HepG2 (cell line): ENCODE measurements at regions not wholly inside any gene's neighbourhood (a gene's known extent, or its start where the extent isn't known, plus 50 kb on each side); places are given as distances from the start of the nearest gene placed in this dataset.

ENCODE experiments used
- ATAC-seq: fragments of 200-7000 bp; cut with Tn5 transposase; 3 replicates; pipeline ENCODE4 v1.9.1; 2020; ENCODE audit warnings: mild to moderate bottlenecking, moderate library complexity
- BruUV-seq: library from RNA; stranded (reverse); fragments of 400-500 nt; replicated peaks from 2 replicates; lab custom pipeline; 2021; lab: Mats Ljungman, UMichigan
- CTCF ChIA-PET: fragments of 300-600 bp; formaldehyde crosslinking; extraction: SDS; loops from one replicate; lab custom pipeline; 2021; ENCODE audit warnings: low total read pairs, inconsistent platforms, low intra/inter-chr PET ratio; lab: Yijun Ruan, JAX
- POLR2A ChIA-PET: fragments of 350-600 bp; sonication (Branson Sonifier 250); formaldehyde crosslinking; loops from one replicate; lab custom pipeline; 2020; ENCODE audit warnings: antibody characterized with exemption, inconsistent platforms; lab: Yijun Ruan, JAX
- DNase-seq: peaks from one replicate; pipeline ENCODE4 v3.0.0-alpha.2; 2015; ENCODE audit warnings: low spot score
- FAIRE-seq: peaks from 3 replicates; lab custom pipeline; 2011; peaks lifted over from hg19 to GRCh38; lab: Jason Lieb, UNC
- H2AFZ ChIP-seq: one replicate; pipeline ENCODE4 v1.6.1; 2011; ENCODE audit warnings: low read length, inconsistent platforms
- H3K27ac ChIP-seq: fragments of 300-600 bp; 3 replicates; pipeline ENCODE4 v1.8.0; 2011; ENCODE audit warnings: mixed run types, mild to moderate bottlenecking, mixed read lengths, low read length, inconsistent platforms; ENCODE audit not compliant: insufficient read depth; ENCODE audit errors: extremely low read length
- H3K27me3 ChIP-seq, 2 experiments: fragments of 200-600 bp in 1 of 2; 2 replicates in 1 of 2; 3 replicates in 1 of 2; pipeline versions ENCODE4 v1.6.0 to v1.8.0; 2011; ENCODE audit warnings: low read length in 2 of 2, mild to moderate bottlenecking in 2 of 2, moderate library complexity in 2 of 2, inconsistent platforms in 1 of 2; ENCODE audit not compliant: insufficient read depth in 2 of 2, control insufficient read depth in 1 of 2
- H3K36me3 ChIP-seq, 2 experiments: fragments of 200-600 bp in 1 of 2; replicated peaks in 1 of 2; 2 replicates in 1 of 2; 3 replicates in 1 of 2; pipeline versions ENCODE4 v1.5.1 to v1.8.0; 2011; ENCODE audit warnings: low read length in 2 of 2, inconsistent platforms in 1 of 2; ENCODE audit not compliant: insufficient read depth in 2 of 2, control insufficient read depth in 1 of 2
- H3K4me1 ChIP-seq: 2 replicates; pipeline ENCODE4 v1.5.1; 2012; ENCODE audit warnings: low read length, inconsistent platforms; ENCODE audit not compliant: insufficient read depth
- H3K4me2 ChIP-seq: 2 replicates; pipeline ENCODE4 v1.6.0; 2011; ENCODE audit warnings: low read depth, low read length, inconsistent platforms
- H3K4me3 ChIP-seq, 3 experiments: fragments of 200-600 bp in 1 of 3; sonication (generic), shearing (Covaris generic) in 1 of 3; replicated peaks in 1 of 3; 2 replicates each; pipeline ENCODE4 v1.5.1; 2011 to 2016; ENCODE audit warnings: low read length in 3 of 3, inconsistent platforms in 2 of 3, low read depth in 2 of 3, mild to moderate bottlenecking in 2 of 3, control low read depth in 1 of 3, mixed read lengths in 1 of 3; ENCODE audit not compliant: insufficient read depth in 1 of 3
- H3K79me2 ChIP-seq: one replicate; pipeline ENCODE4 v1.6.1; 2011; ENCODE audit warnings: low read length, inconsistent platforms; ENCODE audit not compliant: insufficient read depth
- H3K9ac ChIP-seq: 2 replicates; pipeline ENCODE4 v1.6.0; 2011; ENCODE audit warnings: mild to moderate bottlenecking, low read depth, low read length, inconsistent platforms; ENCODE audit not compliant: insufficient read depth
- H3K9me3 ChIP-seq: 2 replicates; pipeline ENCODE4 v1.5.1; 2012; ENCODE audit warnings: mild to moderate bottlenecking, low read length
- H4K20me1 ChIP-seq: 2 replicates; pipeline ENCODE4 v1.6.0; 2011; ENCODE audit warnings: inconsistent platforms, mild to moderate bottlenecking, low read length, moderate library complexity; ENCODE audit not compliant: insufficient read depth
- CERS6 ChIP-seq: sonication (generic); formaldehyde crosslinking; IDR thresholded peaks from 2 replicates; pipeline ENCODE4 v1.5.0; 2020; ENCODE audit warnings: missing genetic modification reagents
- KIAA2018 ChIP-seq: sonication (generic); formaldehyde crosslinking; IDR thresholded peaks from 2 replicates; pipeline ENCODE4 v1.5.0; 2020; ENCODE audit warnings: mild to moderate bottlenecking, missing genetic modification reagents, borderline replicate concordance
- MAFG ChIP-seq: sonication (generic); formaldehyde crosslinking; IDR thresholded peaks from 2 replicates; pipeline ENCODE4 v1.5.1; 2020; ENCODE audit warnings: mild to moderate bottlenecking, missing genetic modification reagents
- MEF2D ChIP-seq: sonication (generic); formaldehyde crosslinking; IDR thresholded peaks from 2 replicates; pipeline ENCODE4 v1.5.1; 2020; ENCODE audit warnings: mild to moderate bottlenecking, missing genetic modification reagents
- MIER2 ChIP-seq: IDR thresholded peaks from 2 replicates; pipeline ENCODE4 v1.6.1; 2016; ENCODE audit warnings: missing biosample characterization, missing genetic modification reagents
- NCOA2 ChIP-seq: sonication (generic); formaldehyde crosslinking; IDR thresholded peaks from 2 replicates; pipeline ENCODE4 v1.8.0; 2022; ENCODE audit warnings: inconsistent platforms
- SMARCE1 ChIP-seq: fragments of 450-650 bp; IDR thresholded peaks from 2 replicates; pipeline ENCODE4 v1.6.1; 2017; ENCODE audit warnings: borderline replicate concordance
- SRY ChIP-seq: sonication (generic); formaldehyde crosslinking; IDR thresholded peaks from 2 replicates; pipeline ENCODE4 v1.8.0; 2022; ENCODE audit warnings: mild to moderate bottlenecking, missing genetic modification reagents
- TARDBP ChIP-seq: sonication (generic); formaldehyde crosslinking; IDR thresholded peaks from 2 replicates; pipeline ENCODE4 v1.8.0; 2022; ENCODE audit warnings: mild to moderate bottlenecking, missing genetic modification reagents
- ZFP36L2 ChIP-seq: sonication (generic); formaldehyde crosslinking; IDR thresholded peaks from 2 replicates; pipeline ENCODE4 v1.4.0; 2020; ENCODE audit warnings: missing genetic modification reagents
- ZNF232 ChIP-seq: sonication (generic); formaldehyde crosslinking; IDR thresholded peaks from 2 replicates; pipeline ENCODE4 v1.4.0; 2020; ENCODE audit warnings: missing genetic modification reagents, borderline replicate concordance
- ZNF326 ChIP-seq: sonication (generic); formaldehyde crosslinking; IDR thresholded peaks from 2 replicates; pipeline ENCODE4 v1.4.0; 2020; ENCODE audit warnings: missing genetic modification reagents, borderline replicate concordance
- ZNF34 ChIP-seq: sonication (generic); formaldehyde crosslinking; IDR thresholded peaks from 2 replicates; pipeline ENCODE4 v1.4.0; 2020; ENCODE audit warnings: mild to moderate bottlenecking, missing genetic modification reagents, borderline replicate concordance
- ZNF839 ChIP-seq: sonication (generic); formaldehyde crosslinking; IDR thresholded peaks from 2 replicates; pipeline ENCODE4 v1.4.0; 2020; ENCODE audit warnings: missing genetic modification reagents, mild to moderate bottlenecking, borderline replicate concordance
- WGBS: methylation state at CpG from one replicate; pipeline ENCODE4 v1.1.6; 2017; ENCODE audit warnings: low lambda C conversion rate; 5-methylcytosine and 5-hydroxymethylcytosine counted together
- in situ Hi-C: cut with HindIII; loops from 2 replicates; pipeline ENCODE4 v1.10.0; 2017; ENCODE audit warnings: low pct_unique_long_range_greater_than_20kb; ENCODE audit not compliant: extremely low pct_ligation_motif_present
- intact Hi-C: fragments of 100-400 bp; cut with micrococcal nuclease; formaldehyde crosslinking; loops from one replicate; pipeline ENCODE4 v1.10.0; 2022; ENCODE audit not compliant: unreplicated experiment
- TF ChIP-seq, protein P1 (sequence below): IDR thresholded peaks from 2 replicates; pipeline ENCODE4 v1.6.1; 2018; ENCODE audit warnings: missing genetic modification reagents, mild to moderate bottlenecking, missing compliant biosample characterization

DNA sequence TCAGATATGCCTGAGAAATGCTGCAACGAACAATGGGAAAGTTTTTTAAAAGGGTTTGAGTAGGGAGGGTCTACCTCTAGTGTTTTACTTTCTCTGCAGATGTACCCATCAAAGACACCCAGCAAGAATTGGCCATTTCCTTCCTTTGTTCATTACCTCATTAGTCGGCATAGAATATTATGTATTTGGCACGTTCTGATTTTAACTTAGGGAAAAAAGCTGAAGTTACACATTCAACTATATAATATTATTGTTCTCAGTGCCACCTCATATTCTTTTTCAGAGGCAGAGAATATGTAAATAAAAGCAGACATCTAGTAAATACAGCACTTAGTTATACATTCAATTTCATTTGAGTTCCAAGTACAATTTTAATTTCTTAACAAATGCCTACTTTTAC is 83.7 kb upstream of the PPP2R5A start (continued):
- TF ChIP-seq ZFP36L2 (CRISPR knock-in tag) (no peak), MAFG (CRISPR knock-in tag) (no peak), CERS6 (no peak)
- TF ChIP-seq, all 625 proteins: peak for 0

DNA sequence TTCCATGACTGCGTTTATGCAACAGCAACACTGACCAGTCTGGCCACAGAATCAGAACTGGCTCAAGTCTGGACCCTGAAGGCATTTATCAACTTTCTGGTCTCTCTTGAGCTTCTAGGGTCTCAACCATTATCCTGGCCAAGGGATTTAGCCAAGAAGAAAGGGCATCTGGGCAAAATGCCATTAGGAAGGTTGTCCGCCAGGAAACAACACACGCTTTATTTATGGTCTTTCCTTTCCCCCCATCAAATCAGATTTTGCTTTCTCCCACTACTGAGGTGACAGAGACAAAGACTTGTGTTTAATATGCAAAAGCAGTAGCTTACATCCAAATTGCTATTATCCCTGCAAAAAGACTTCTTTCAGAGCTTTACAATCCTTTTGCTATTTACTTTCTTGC is 81.6 kb upstream of the PPP2R5A start:
- no peak overlapping the region for H3K4me3 ChIP-seq
- H3K79me2 ChIP-seq, result no peaks in the 10 kb centered on the region
- intact Hi-C loops (no loop called here), in situ Hi-C loops (no loop called here)
- 80% methylated on average over 3 of the region's 3 CpGs for WGBS
- H3K36me3 ChIP-seq, result no peaks in the 10 kb centered on the region
- ChIA-PET CTCF (no interaction called here), POLR2A (no interaction called here)
- H4K20me1 ChIP-seq, result no peaks in the 10 kb centered on the region
- H3K9ac ChIP-seq, result no peak overlapping the region
- no peak overlapping the region for H2AFZ ChIP-seq
- no TSS peak for BruUV-seq
- no peaks in the 10 kb centered on the region; a peak in 1 of 5 replicates for H3K27me3 ChIP-seq
- no peak for FAIRE-seq
- H3K27ac ChIP-seq, result no peak overlapping the region
- H3K4me1 ChIP-seq, result peaks cover 14% of the 10 kb centered on the region
- H3K9me3 ChIP-seq, result no peaks in the 10 kb centered on the region
- no peak overlapping the region for H3K4me2 ChIP-seq
- ATAC-seq, result no peak
- DNase-seq, result no peak
- no peak for TF ChIP-seq ZNF839 (CRISPR knock-in tag)
- TF ChIP-seq KIAA2018 (CRISPR knock-in tag), result no peak
- TF ChIP-seq, protein P1, sequence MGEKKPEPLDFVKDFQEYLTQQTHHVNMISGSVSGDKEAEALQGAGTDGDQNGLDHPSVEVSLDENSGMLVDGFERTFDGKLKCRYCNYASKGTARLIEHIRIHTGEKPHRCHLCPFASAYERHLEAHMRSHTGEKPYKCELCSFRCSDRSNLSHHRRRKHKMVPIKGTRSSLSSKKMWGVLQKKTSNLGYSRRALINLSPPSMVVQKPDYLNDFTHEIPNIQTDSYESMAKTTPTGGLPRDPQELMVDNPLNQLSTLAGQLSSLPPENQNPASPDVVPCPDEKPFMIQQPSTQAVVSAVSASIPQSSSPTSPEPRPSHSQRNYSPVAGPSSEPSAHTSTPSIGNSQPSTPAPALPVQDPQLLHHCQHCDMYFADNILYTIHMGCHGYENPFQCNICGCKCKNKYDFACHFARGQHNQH (CRISPR knock-in tag), result no peak
- TF ChIP-seq TARDBP (CRISPR knock-in tag), result no peak
- TF ChIP-seq MEF2D, result no peak
- TF ChIP-seq ZNF232, result no peak
- TF ChIP-seq NCOA2, result no peak
- TF ChIP-seq SRY (CRISPR knock-in tag), result no peak
- TF ChIP-seq SMARCE1, result no peak
- no peak for TF ChIP-seq ZNF326 (CRISPR knock-in tag)
- TF ChIP-seq MIER2 (CRISPR knock-in tag), result no peak
- TF ChIP-seq ZNF34, result no peak
